RPMI7951 (cell line): ENCODE measurements at regions not wholly inside any gene's neighbourhood (a gene's known extent, or its start where the extent isn't known, plus 50 kb on each side); places are given as distances from the start of the nearest gene placed in this dataset.

Experiments
- DNase-seq: peaks from one replicate; pipeline ENCODE4 v3.0.0-alpha.2; 2012; ENCODE audit warnings: low read depth

DNA sequence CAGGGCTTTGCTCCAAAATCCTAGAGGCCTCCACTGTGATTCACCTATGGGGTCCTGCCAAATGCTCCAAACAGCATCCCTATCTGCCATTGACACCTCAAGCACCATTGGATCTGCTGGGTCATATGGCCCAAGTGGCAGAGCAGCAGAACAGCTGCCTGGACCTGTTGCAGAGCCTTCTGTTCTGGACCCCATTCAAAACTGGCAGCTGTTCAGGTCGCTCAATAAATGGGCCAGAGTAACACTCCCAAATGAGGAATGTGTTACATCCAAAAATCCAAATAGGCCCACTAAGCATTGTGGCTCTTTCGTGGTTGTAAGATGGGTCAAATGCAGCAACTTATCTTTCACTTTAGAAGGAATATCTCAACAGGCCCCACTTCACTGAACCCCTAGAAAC lies 783.6 kb downstream of the DCDC2C start:
- DNase-seq, result no peak

- DNase-seq, result no peak
These were observed 796.1 kb downstream of the DCDC2C start for GRCh38 chr2:4499316-4500030.

DNA sequence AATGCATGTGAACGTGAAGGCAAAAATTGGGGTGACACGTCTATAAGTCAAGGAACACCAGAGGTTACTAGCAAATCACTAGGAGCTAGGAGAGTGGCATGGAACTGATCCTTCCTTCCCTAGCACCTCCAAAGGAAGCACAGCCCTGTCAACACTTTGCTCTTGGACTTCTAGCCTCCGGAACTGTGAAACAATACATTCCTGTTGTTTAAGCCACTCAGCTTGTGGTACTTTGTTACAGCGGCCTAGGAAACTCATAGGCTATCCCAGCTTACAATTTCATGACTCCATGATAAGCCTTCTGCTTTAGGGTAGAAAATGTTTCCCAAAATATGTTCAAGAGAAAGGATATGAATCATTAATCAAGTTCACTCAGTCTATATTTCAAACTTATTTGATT lies 798.1 kb downstream of the DCDC2C start:
- no peak for DNase-seq

DNA sequence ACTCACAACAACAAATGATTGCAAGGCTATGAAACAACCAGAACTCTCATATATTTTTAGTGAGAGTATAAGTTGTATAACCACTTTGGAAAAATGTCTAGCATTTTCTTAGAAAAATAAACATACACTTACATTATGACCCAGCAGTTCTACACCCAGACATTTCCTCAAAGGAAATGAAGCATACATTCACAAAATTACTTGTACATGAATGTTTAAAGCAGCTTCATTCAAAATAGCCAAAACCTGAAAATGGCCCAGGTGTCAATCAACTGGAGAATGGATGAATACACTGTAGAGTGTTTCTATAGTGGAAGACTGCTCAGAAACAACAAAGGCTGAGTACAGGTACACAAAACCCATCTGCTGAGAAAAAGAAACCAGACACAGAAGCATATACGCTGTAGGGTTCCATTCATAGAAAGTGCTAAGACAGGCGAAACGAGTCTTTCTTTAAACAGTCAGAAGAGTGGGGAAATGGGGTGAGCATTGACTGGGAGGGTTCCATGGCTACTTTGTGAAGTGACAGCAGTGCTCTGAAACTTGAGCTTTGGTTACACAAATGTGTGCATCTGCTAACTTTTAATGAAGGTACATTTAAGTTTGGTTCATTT lies 799.0 kb downstream of the DCDC2C start:
- DNase-seq, result no peak

GRCh38 chr2:4507661-4508060 lies 804.3 kb downstream of the DCDC2C start:
- DNase-seq, result no peak

- no peak for DNase-seq
These were observed 812.7 kb downstream of the DCDC2C start for GRCh38 chr2:4515871-4516761.

DNA sequence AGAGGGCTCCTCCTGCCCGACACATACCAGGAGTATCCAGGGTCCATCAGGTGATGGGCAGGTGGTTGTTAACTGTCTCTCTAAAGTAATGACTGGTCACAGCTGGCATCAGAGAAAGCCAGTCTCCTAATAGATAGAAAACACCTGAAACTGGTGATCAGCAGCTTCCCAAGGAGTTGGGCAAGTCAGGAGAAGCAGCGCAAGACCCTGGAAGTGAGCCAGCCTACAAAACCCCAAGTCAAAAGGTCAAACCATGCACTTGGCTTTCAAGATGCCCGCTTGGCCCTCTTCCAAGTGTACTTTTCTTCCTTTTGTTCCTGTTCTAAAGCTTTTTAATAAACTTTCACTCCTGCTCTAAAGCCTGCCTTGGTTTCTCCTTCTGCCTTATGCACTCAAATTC lies 815.2 kb downstream of the DCDC2C start:
- no peak for DNase-seq

DNA sequence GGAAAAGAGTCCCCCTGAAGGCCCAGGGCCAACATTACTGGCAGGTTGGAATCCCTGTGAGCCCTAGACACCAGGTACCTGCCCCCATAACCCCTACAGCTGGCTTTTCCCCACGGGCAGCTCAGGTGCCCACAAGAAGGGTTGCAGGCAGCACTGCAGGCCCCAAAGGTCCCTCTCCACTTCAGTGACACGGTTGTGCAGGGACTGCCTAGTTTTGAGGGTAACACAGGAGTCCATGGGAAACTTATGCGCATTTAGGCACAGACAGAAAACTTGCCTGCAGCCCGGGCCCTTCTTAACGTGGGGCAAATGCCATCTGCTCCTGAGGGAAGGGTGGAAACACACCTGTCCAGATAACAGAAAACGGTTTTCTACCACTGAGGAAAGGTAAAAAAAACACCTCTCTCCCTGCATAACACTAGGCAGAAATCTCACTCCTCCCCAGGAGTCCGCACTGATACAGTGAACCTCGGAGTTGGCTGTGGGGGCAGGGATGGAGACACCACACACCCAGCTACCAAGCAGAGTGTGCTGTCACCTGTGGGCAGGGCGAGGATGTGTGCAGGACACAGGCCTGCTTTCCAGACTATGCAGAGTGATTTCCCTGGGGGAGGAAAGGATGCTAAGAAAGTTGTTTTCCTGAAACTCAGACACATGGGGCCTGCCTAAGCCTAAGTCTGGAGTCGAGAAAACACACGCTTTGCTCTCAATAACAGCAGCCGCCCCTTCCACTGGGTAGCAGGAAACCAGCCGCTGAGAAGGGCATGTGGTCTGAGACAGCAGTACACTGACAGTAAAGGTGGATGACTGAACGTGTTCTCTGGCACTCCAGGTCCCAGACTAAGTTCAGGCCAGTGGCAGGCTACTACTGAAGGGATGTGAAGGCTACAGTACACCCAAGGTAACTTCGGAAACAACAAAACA lies 819.4 kb downstream of the DCDC2C start:
- DNase-seq, result no peak

GRCh38 chr2:4527416-4527815 lies 824.0 kb downstream of the DCDC2C start:
- no peak for DNase-seq

DNA sequence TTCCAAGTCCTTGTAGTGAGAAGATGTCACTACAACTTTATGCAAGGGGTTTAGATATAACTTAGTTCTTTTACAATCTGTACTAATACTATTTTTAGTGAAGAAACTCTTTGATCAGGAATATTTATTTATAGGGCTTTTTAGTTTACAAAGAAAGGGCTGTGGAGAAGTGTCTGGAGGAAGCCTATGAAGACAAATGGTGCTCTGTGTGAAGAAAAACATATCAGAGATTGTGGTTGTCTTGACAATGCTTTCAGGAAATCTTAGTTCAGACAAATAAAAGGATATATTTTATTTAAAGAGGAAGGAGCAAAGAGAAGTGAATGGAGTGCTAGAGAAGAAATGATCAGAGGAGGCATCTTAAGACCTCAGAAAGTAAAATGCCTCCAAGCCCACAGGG lies 824.9 kb downstream of the DCDC2C start:
- DNase-seq, result no peak

GRCh38 chr2:4528773-4529172 lies 825.4 kb downstream of the DCDC2C start:
- DNase-seq, result no peak

DNA sequence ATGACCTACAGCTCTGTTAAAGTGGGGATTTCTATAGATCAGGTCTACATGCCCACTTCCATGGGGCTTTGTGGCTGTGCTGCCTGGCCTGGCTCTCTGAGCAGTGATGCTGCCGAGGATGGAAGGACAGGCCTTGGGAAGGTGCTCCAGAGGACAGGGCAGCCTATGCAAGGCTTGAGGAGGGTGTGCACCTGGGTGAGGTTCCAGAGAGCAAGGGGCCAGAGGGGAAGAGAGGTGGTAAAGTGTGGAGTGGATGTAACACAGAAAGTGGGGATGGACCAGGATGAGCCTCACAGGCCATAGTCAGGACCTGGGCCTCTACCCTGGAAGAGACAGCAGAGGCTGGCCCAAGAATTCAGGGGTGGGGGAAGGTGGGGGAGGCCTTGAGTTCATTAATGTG lies 826.4 kb downstream of the DCDC2C start:
- no peak for DNase-seq

- DNase-seq, result no peak
These were observed 826.9 kb downstream of the DCDC2C start for GRCh38 chr2:4530231-4530630.

DNA sequence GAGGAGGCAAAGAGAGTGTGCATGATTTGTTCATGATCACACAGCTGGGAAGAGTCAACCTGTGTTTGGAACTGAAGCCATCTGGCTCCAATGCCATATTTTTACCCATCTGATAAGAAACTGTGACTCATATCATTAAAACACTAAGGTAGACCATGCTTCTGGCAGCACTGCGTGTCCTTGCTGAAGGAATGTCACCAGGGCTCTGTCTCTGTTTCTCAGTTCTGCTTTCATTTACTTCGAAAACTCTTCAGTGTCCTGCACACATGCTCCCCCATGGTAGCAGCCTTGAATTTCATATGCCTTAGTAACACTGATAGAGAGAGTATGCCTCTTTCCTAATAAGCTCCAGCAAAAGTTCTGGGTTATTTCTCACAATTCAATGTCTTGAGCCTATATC lies 830.4 kb downstream of the DCDC2C start:
- DNase-seq, result no peak

DNA sequence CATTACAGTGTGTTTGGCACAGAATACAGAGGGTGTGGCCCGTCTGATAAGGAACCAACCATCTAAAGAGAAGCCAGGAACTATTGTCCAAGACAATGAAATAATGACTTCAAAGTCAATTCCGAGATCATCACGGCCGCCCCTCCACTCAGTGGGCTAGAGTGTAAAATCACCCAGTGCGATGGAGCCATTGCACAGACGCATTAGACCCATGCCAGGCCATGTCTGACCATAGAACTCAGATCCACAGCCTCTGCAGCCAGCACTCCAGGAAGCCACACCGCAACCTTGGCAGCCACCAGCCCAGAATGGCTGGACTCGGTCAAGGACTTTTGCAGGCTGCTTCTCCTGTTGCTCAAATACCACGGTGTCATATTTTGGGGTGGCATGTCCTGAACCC lies 835.7 kb downstream of the DCDC2C start:
- DNase-seq, result no peak

DNA sequence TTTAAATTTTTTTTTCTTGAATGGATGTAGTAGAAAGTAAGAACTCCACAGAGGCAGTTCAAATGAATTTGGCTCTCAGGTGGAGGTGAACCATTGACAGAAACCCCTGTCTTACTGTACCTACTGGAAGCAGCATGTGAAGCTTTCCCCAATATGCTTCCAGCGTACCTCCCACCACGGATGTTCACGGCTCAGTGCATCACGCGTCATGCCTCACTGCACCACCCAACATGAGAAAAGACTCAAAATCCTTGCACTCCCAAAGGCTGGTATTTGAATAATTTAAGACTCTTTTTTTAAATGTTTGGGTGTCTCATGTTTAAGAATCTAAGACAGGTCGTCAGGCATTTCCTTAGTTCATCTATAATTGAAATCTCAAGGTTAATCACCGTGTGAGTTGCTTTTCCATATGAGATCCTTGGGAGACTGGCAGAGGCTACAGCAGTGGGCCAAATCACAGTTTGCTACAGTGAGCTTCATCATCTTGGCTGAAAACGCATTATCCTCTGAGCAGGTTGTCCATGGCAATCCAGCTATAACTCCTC lies 846.4 kb downstream of the DCDC2C start:
- DNase-seq, result no peak

DNA sequence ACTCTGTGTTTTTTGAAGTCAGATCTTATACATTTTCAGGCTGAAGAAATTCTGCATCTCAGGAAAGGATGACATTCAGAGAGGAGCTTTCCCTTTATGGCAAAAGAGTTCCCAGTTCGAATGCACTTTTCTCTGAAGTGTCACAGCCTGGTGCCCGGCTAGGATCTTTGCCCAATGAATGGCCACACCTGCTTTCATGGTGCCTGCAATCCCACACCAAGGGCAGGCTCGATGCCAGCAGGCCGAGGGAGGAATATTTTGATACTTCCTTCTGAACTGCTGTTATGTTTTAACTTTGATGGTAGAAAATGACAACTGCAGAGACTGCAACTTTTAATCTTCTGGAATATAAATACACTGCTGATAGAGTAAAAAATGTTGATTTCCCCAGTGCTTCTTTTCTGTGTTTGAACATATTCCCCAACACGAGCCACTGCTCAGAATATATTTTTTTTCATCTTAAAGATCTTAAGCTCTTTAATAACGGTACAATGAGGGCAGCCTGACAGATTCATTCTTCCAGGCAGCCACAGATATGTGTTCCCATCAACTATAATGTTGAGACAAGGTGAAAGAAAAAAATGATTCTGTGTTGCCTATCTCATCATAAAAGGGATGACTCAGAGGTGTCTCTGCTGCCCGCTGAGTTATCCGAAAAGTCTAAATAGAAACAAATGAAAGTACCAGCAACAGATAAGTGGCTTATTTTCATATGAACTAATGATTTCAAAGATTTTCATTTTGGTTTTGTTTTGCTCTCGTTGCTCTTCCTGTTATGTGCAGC lies 848.5 kb downstream of the DCDC2C start:
- DNase-seq, result no peak

GRCh38 chr2:4553241-4553640 lies 849.9 kb downstream of the DCDC2C start:
- DNase-seq, result no peak

GRCh38 chr2:4556135-4556896 lies 852.9 kb downstream of the DCDC2C start:
- DNase-seq, result no peak

DNA sequence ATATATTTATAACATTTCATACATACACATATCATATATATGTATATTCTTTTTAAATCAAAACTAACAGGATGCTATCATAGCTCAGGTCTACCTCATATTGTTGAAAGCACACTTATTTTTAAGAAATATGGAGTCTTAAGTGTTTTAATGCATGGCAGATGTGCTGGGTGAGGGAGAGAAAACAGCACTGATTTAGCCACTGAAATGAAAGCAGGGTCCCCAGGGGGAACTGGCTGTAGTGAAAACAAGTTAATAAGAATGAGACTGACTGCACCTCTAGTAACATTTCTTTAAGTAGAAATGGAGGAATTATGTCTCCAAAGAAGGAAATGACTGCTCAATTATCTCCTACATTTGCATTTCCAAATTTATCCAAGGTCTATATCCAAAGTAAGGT lies 857.8 kb downstream of the DCDC2C start:
- no peak for DNase-seq
